A549 (cell line): ENCODE measurements at regions not wholly inside any gene's neighbourhood (a gene's known extent, or its start where the extent isn't known, plus 50 kb on each side); places are given as distances from the start of the nearest gene placed in this dataset.

Source experiments
- ATAC-seq, 2 experiments: fragments of 200-7000 bp in 1 of 2; fragments of >200 bp in 1 of 2; cut with Nextera tagmentation in 1 of 2; cut with Tn5 transposase in 1 of 2; 3 replicates each; pipeline versions ENCODE4 v1.8.0 to v1.9.1; 2018 to 2020; ENCODE audit warnings: mild to moderate bottlenecking in 1 of 2, moderate library complexity in 1 of 2
- CTCF ChIA-PET: fragments of 300-600 bp; sonication (Branson Sonifier 250); formaldehyde crosslinking; extraction: SDS; loops from one replicate; lab custom pipeline; 2021; ENCODE audit warnings: antibody characterized with exemption, inconsistent platforms; lab: Yijun Ruan, JAX
- POLR2A ChIA-PET: fragments of 350-600 bp; formaldehyde crosslinking; extraction: SDS; loops from one replicate; lab custom pipeline; 2021; ENCODE audit warnings: antibody characterized with exemption, inconsistent platforms; lab: Yijun Ruan, JAX
- DNase-seq, 2 experiments: peaks; one replicate each; pipeline versions ENCODE4 v3.0.0 to v3.0.0-alpha.2; 2011 to 2016; ENCODE audit warnings: low read depth in 1 of 2, low spot score in 1 of 2
- FAIRE-seq: peaks from 2 replicates; lab custom pipeline; 2011; peaks lifted over from hg19 to GRCh38; lab: Jason Lieb, UNC
- H3K27ac ChIP-seq, 2 experiments: fragments of >200 bp; sonication (Bioruptor Twin); formaldehyde crosslinking; 3 replicates each; pipeline ENCODE4 v1.5.1; 2016 to 2017
- H3K4me1 ChIP-seq: fragments of >200 bp; sonication (Bioruptor Twin); formaldehyde crosslinking; 3 replicates; pipeline ENCODE4 v1.6.1; 2016
- H3K4me2 ChIP-seq: fragments of >200 bp; sonication (Bioruptor Twin); formaldehyde crosslinking; 3 replicates; pipeline ENCODE4 v1.6.1; 2016
- H3K4me3 ChIP-seq: fragments of >200 bp; sonication (Bioruptor Twin); formaldehyde crosslinking; 3 replicates; pipeline ENCODE4 v1.5.1; 2016
- H3K9me3 ChIP-seq: fragments of >200 bp; sonication (Bioruptor Twin); formaldehyde crosslinking; 3 replicates; pipeline ENCODE4 v1.6.1; 2016
- BHLHE40 ChIP-seq: IDR thresholded peaks from 2 replicates; pipeline ENCODE4 v1.6.1; 2012; ENCODE audit warnings: low read depth, low read length, inconsistent platforms
- CEBPB ChIP-seq, 2 experiments: fragments of >200 bp in 1 of 2; sonication (Bioruptor Twin) in 1 of 2; formaldehyde crosslinking in 1 of 2; IDR thresholded peaks; 2 replicates each; pipeline ENCODE4 v1.6.1; 2012 to 2016
- EP300 ChIP-seq, 2 experiments: fragments of >200 bp; sonication (Bioruptor Twin); formaldehyde crosslinking; IDR thresholded peaks; 2 replicates in 1 of 2; 3 replicates in 1 of 2; pipeline ENCODE4 v1.6.1; 2016 to 2017
- FOSL2 ChIP-seq, 2 experiments: fragments of 450-650 bp in 1 of 2; fragments of >200 bp in 1 of 2; sonication (Bioruptor Twin) in 1 of 2; formaldehyde crosslinking; IDR thresholded peaks; 2 replicates each; pipeline versions ENCODE4 v1.5.0 to v1.6.1; 2016 to 2020; ENCODE audit warnings: mild to moderate bottlenecking in 1 of 2, moderate library complexity in 1 of 2
- HOXA7 ChIP-seq: fragments of 250-450 bp; sonication (Bioruptor Pico); IDR thresholded peaks from 2 replicates; pipeline ENCODE4 v1.5.0; 2020; ENCODE audit warnings: mild to moderate bottlenecking, moderate library complexity
- HOXB13 ChIP-seq: fragments of 250-450 bp; sonication (Bioruptor Pico); IDR thresholded peaks from 2 replicates; pipeline ENCODE4 v1.5.0; 2020; ENCODE audit warnings: low read depth, mild to moderate bottlenecking, moderate library complexity
- JUNB ChIP-seq: fragments of >200 bp; sonication (Bioruptor Twin); formaldehyde crosslinking; IDR thresholded peaks from 2 replicates; pipeline ENCODE4 v1.6.1; 2016
- KDM1A ChIP-seq: fragments of 200-600 bp; sonication (generic); IDR thresholded peaks from 2 replicates; pipeline ENCODE4 v1.6.1; 2016; ENCODE audit warnings: low read depth, mild to moderate bottlenecking
- KDM5A ChIP-seq: fragments of 200-600 bp; sonication (generic); IDR thresholded peaks from 2 replicates; pipeline ENCODE4 v1.6.1; 2016; ENCODE audit warnings: antibody characterized with exemption, mild to moderate bottlenecking
- MAZ ChIP-seq: fragments of 150-350 bp; IDR thresholded peaks from 2 replicates; pipeline ENCODE4 v1.6.1; 2014; ENCODE audit warnings: antibody characterized with exemption, low read depth, low read length, borderline replicate concordance
- NR3C1 ChIP-seq: fragments of >200 bp; sonication (Bioruptor Twin); formaldehyde crosslinking; IDR thresholded peaks from 3 replicates; pipeline ENCODE4 v1.6.1; 2017
- PHF8 ChIP-seq: fragments of 200-600 bp; sonication (generic); IDR thresholded peaks from 2 replicates; pipeline ENCODE4 v1.6.1; 2016; ENCODE audit warnings: low read depth, mild to moderate bottlenecking, antibody characterized with exemption, moderate library complexity, borderline replicate concordance
- POLR2AphosphoS2 ChIP-seq: conservative IDR thresholded peaks from 2 replicates; pipeline ENCODE4 v1.6.1; 2012; ENCODE audit warnings: low read length, improper control_type of control experiment, inconsistent platforms
- RAD21 ChIP-seq, 2 experiments: fragments of >200 bp in 1 of 2; sonication (Bioruptor Twin) in 1 of 2; formaldehyde crosslinking in 1 of 2; IDR thresholded peaks in 1 of 2; conservative IDR thresholded peaks in 1 of 2; 2 replicates in 1 of 2; 3 replicates in 1 of 2; pipeline ENCODE4 v1.6.1; 2012 to 2018; ENCODE audit warnings: inconsistent platforms in 1 of 2
- RARB ChIP-seq: fragments of 250-450 bp; sonication (Bioruptor Pico); IDR thresholded peaks from 2 replicates; pipeline ENCODE4 v1.8.0; 2021; ENCODE audit warnings: mild to moderate bottlenecking, moderate library complexity
- RCOR1 ChIP-seq: fragments of 150-350 bp; IDR thresholded peaks from 2 replicates; pipeline ENCODE4 v1.6.1; 2014; ENCODE audit warnings: antibody characterized with exemption, low read length, low read depth
- RFX5 ChIP-seq: fragments of 450-650 bp; IDR thresholded peaks from 2 replicates; pipeline ENCODE4 v1.7.1; 2014; ENCODE audit warnings: antibody characterized with exemption, mild to moderate bottlenecking, moderate library complexity
- SREBF2 ChIP-seq: fragments of 450-650 bp; IDR thresholded peaks from 2 replicates; pipeline ENCODE4 v1.6.1; 2014; ENCODE audit warnings: mild to moderate bottlenecking, moderate library complexity
- TFCP2L1 ChIP-seq: fragments of 250-450 bp; sonication (Bioruptor Pico); IDR thresholded peaks from 2 replicates; pipeline ENCODE4 v1.5.0; 2021; ENCODE audit warnings: mild to moderate bottlenecking
- TP53 ChIP-seq: fragments of 250-450 bp; sonication (Bioruptor Pico); IDR thresholded peaks from 2 replicates; pipeline ENCODE4 v1.5.0; 2021; ENCODE audit warnings: mild to moderate bottlenecking, moderate library complexity
- ZC3H11A ChIP-seq: fragments of 450-650 bp; IDR thresholded peaks from 2 replicates; pipeline ENCODE4 v1.6.1; 2014; ENCODE audit warnings: antibody characterized with exemption, mild to moderate bottlenecking
- ZSCAN20 ChIP-seq: fragments of 250-450 bp; sonication (Bioruptor Pico); IDR thresholded peaks from 2 replicates; pipeline ENCODE4 v1.8.0; 2022; ENCODE audit warnings: mild to moderate bottlenecking, moderate library complexity
- WGBS: methylation state at CpG from one replicate; pipeline ENCODE4 v1.1.6; 2017; ENCODE audit errors: missing lambda C conversion rate; 5-methylcytosine and 5-hydroxymethylcytosine counted together
- TF ChIP-seq, protein P1 (sequence below): IDR thresholded peaks from 2 replicates; pipeline ENCODE4 v1.6.1; 2012
- TF ChIP-seq, protein P2 (sequence below): fragments of 250-450 bp; sonication (Bioruptor Pico); IDR thresholded peaks from 2 replicates; pipeline ENCODE4 v1.5.0; 2021; ENCODE audit warnings: mild to moderate bottlenecking, moderate library complexity, borderline replicate concordance
- TF ChIP-seq, protein P3 (sequence below): fragments of 150-350 bp; IDR thresholded peaks from 2 replicates; pipeline ENCODE4 v1.6.1; 2014; ENCODE audit warnings: low read depth, mild to moderate bottlenecking, low read length

- FAIRE-seq, result no peak
- no peak for ATAC-seq
- Histone ChIP-seq H3K4me3 (no peak overlapping the region), H3K9me3 (no peaks in the 10 kb centered on the region), H3K27ac (no peak overlapping the region), H3K4me2 (no peak overlapping the region), H3K4me1 (no peaks in the 10 kb centered on the region)
- TF ChIP-seq FOSL2 (IDR thresholded peaks at IDR 0.05), result no peak
- TF ChIP-seq FOSL2 (CRISPR knock-in tag; IDR thresholded peaks at IDR 0.05), result no peak
- TF ChIP-seq ZC3H11A, result no peak
- no peak for TF ChIP-seq SREBF2
- TF ChIP-seq HOXB13 (CRISPR knock-in tag), result no peak
- no peak for TF ChIP-seq PHF8
- no peak for TF ChIP-seq KDM1A
- no peak for TF ChIP-seq POLR2AphosphoS2
- TF ChIP-seq MAZ, result no peak
- TF ChIP-seq EP300 (IDR thresholded peaks at IDR 0.05), result no peak
- TF ChIP-seq TP53, result no peak
- TF ChIP-seq NR3C1, result no peak
- TF ChIP-seq RFX5, result no peak
- TF ChIP-seq KDM5A, result no peak
- WGBS, result 38% methylated on average over 1 of the region's 1 CpG
- no peak for DNase-seq
- ChIA-PET POLR2A (no interaction called here), CTCF (no interaction called here)
These were observed 977.0 kb upstream of the NR2F2 start for GRCh38 chr15:95353512-95353911.

GRCh38 chr15:95359966-95360365 lies 970.5 kb upstream of the NR2F2 start:
- H3K4me2 ChIP-seq, result no peak overlapping the region
- H3K4me3 ChIP-seq, result no peak overlapping the region
- CTCF ChIA-PET, result no interaction called here
- H3K4me1 ChIP-seq, result no peaks in the 10 kb centered on the region
- H3K9me3 ChIP-seq, result peaks cover 5% of the 10 kb centered on the region; the same call in 1 of the 3 replicates
- 17% methylated on average over 5 of the region's 5 CpGs for WGBS
- H3K27ac ChIP-seq, result no peak overlapping the region
- FAIRE-seq (no peak), ATAC-seq (no peak), DNase-seq (no peak)
- TF ChIP-seq ZSCAN20 (CRISPR knock-in tag) (no peak), ZC3H11A (no peak), TFCP2L1 (CRISPR knock-in tag) (no peak), RARB (CRISPR knock-in tag) (no peak), HOXB13 (CRISPR knock-in tag) (no peak), HOXA7 (no peak), RFX5 (no peak), RAD21 (conservative IDR thresholded peaks at IDR 0.05 in 1 of 2, IDR thresholded peaks at IDR 0.05 in 1 of 2) (no peak), TP53 (no peak), JUNB (no peak), RCOR1 (no peak), CEBPB (IDR thresholded peaks at IDR 0.05) (no peak), BHLHE40 (no peak)
- TF ChIP-seq, protein P1, sequence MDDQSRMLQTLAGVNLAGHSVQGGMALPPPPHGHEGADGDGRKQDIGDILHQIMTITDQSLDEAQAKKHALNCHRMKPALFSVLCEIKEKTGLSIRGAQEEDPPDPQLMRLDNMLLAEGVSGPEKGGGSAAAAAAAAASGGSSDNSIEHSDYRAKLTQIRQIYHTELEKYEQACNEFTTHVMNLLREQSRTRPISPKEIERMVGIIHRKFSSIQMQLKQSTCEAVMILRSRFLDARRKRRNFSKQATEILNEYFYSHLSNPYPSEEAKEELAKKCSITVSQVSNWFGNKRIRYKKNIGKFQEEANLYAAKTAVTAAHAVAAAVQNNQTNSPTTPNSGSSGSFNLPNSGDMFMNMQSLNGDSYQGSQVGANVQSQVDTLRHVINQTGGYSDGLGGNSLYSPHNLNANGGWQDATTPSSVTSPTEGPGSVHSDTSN, result no peak
- TF ChIP-seq, protein P2, sequence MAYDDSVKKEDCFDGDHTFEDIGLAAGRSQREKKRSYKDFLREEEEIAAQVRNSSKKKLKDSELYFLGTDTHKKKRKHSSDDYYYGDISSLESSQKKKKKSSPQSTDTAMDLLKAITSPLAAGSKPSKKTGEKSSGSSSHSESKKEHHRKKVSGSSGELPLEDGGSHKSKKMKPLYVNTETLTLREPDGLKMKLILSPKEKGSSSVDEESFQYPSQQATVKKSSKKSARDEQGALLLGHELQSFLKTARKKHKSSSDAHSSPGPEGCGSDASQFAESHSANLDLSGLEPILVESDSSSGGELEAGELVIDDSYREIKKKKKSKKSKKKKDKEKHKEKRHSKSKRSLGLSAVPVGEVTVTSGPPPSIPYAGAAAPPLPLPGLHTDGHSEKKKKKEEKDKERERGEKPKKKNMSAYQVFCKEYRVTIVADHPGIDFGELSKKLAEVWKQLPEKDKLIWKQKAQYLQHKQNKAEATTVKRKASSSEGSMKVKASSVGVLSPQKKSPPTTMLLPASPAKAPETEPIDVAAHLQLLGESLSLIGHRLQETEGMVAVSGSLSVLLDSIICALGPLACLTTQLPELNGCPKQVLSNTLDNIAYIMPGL (CRISPR knock-in tag), result no peak
- TF ChIP-seq, protein P3, sequence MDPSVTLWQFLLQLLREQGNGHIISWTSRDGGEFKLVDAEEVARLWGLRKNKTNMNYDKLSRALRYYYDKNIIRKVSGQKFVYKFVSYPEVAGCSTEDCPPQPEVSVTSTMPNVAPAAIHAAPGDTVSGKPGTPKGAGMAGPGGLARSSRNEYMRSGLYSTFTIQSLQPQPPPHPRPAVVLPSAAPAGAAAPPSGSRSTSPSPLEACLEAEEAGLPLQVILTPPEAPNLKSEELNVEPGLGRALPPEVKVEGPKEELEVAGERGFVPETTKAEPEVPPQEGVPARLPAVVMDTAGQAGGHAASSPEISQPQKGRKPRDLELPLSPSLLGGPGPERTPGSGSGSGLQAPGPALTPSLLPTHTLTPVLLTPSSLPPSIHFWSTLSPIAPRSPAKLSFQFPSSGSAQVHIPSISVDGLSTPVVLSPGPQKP, result no peak
- POLR2A ChIA-PET, result no interaction called here
